ENCODE measurements at regions not wholly inside any gene's neighbourhood (a gene's known extent, or its start where the extent isn't known, plus 50 kb on each side); places are given as distances from the start of the nearest gene placed in this dataset.

GRCh38 chrY:15364996-15365395 is 840.7 kb downstream of the NLGN4Y start:
- TF ChIP-seq CTCF (IDR thresholded peaks at IDR 0.05): no peak
- TF ChIP-seq REST (IDR thresholded peaks at IDR 0.05): no peak
- no peak for TF ChIP-seq HMGXB4 (CRISPR knock-in tag; IDR thresholded peaks at IDR 0.05; ENCODE audit: borderline replicate concordance)
- TF ChIP-seq MAZ (IDR thresholded peaks at IDR 0.05; ENCODE audit: borderline replicate concordance, low read depth, low read length): no peak
- no peak for TF ChIP-seq SMC3 (IDR thresholded peaks at IDR 0.05)
- TF ChIP-seq ELK1 (IDR thresholded peaks at IDR 0.05; ENCODE audit: low read depth, low read length): no peak
- no peak for TF ChIP-seq ZNF302 (CRISPR knock-in tag; IDR thresholded peaks at IDR 0.05)
- no peak for TF ChIP-seq NR3C1 (IDR thresholded peaks at IDR 0.05)
- no peak for TF ChIP-seq JUNB (IDR thresholded peaks at IDR 0.05)
- TF ChIP-seq GATA3 (IDR thresholded peaks at IDR 0.05; ENCODE audit: borderline replicate concordance): no peak
- TF ChIP-seq USF2 (IDR thresholded peaks at IDR 0.05): no peak
- TF ChIP-seq CEBPB (IDR thresholded peaks at IDR 0.05): no peak

All from A549 (cell line).